Globus pallidus (tissue), 1 donor: ENCODE measurements at regions not wholly inside any gene's neighbourhood (a gene's known extent, or its start where the extent isn't known, plus 50 kb on each side); places are given as distances from the start of the nearest gene placed in this dataset.
"Not testable (repeated sequence)": the region's sequence is repeated elsewhere in the genome, so short reads cannot be mapped to it uniquely, and the experiment has no call there.

ENCODE experiments used
- DNase-seq: peaks from one replicate; pipeline ENCODE4 v3.0.0-alpha.2; 2015; ENCODE audit warnings: low spot score

DNA sequence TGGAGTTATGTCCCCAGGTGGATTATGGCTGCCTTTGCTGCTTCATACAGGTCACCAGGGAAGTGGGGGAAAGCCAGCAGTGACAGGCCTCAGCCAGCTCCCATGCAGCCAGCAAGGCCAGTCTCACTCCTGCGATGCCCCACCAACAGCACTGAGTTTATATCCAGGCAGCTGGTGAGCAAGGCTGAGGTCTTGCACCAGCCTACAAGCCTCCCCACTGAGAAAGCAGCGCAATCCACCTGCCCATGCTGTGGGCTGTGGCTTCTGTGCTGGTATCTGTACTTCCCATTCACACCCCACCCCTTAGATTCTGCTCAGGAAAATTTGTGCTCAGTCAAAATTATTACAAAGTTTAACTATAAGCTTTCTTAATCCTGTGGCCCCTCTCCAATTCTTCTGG, 153.5 kb downstream of the HHIP start:
- no peak for DNase-seq

DNA sequence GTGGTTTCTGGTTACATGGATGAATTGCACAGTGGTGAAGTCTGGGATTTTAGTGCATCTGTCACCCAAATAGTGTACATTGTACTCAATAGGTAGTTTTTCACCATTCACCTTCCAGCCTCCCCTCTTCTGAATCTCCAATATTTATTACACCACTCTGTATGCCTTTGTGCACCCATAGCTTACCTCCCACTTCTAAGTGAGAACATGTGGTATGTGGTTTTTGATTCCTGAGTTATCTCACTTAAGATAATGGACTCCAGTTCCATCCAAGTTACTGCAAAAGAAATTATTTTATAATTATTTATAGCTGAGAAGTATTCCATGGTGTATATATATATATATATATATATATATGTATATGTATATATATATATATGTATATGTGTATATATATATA, 155.8 kb downstream of the HHIP start:
- no peak for DNase-seq

GRCh38 chr4:144808034-144808433, 162.1 kb downstream of the HHIP start:
- no peak for DNase-seq

- DNase-seq, result no peak
Measured at GRCh38 chr4:144809056-144809640, 163.2 kb downstream of the HHIP start.

DNA sequence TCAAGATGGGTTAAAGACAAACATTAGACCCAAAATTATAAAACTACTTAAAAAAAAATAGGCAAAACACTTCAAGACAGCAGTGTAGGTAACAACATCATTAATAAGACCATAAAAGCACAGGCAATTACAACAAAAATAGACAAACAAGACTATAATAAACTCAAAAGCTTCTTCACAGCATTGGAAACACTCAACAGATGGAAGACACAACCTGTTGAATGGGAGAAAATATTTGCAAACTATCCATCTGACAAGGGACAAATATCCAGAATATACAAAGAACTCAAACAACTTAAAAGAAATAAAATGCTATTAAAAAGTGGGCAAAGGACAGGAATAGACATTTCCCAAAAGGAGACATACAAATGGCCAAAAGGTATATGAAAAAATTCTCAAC, 170.7 kb downstream of the HHIP start:
- DNase-seq, result no peak

- DNase-seq, result no peak
Measured at GRCh38 chr4:144817081-144817480, 171.1 kb downstream of the HHIP start.

- DNase-seq, result no peak
Measured at GRCh38 chr4:144818136-144818535, 172.2 kb downstream of the HHIP start.

- DNase-seq, result no peak
Measured at GRCh38 chr4:144819591-144819990, 173.6 kb downstream of the HHIP start.

DNA sequence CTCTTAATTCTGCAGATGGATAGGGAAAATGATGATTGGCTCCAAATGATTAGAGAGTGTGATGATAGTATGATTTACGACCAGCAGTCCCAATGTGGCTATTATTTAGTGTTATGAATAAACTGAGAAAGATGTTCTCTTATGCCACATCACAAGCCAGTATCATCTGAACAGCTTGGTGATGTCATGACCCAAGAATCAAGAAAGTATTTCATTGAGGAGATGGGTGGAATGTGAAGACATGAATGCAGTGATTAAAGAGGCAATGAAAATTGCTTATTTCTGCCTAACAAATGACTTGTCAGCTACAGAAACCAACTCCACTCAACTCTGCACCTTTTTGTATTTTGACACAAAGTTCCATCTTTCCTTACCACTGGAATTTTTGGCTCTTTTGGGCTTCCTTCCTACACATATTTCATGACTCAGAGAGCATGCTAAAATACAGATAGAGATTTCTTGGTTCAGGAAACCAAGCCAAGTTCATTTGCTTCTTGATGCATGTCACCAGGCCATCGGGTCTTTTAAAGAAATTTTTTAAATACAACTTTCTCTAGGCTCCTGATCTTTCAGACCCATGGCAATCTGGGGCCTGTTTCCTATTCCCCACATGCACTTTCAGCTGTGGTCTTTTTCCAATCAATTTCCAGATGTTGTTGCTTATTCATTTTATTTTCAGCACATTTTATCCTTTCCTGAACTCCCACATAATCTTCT, 174.2 kb downstream of the HHIP start:
- DNase-seq, result no peak

DNA sequence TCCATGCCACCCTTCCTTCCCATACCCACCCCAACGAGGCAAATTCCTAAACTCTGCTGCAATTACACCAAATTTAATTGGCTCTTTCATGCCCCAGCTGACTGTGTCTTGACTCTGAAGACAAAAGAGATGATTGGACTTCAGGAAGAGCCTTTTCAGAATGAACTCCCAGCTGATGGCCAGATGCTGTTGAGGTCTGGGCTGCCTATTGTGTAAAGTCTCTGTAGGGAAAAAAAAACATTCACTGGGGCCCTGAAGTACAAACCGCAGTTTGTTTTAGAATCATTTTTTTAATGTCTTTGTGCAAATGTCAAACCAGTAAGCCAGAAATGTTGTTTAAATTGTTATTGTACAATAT, 174.8 kb downstream of the HHIP start:
- no peak for DNase-seq

DNA sequence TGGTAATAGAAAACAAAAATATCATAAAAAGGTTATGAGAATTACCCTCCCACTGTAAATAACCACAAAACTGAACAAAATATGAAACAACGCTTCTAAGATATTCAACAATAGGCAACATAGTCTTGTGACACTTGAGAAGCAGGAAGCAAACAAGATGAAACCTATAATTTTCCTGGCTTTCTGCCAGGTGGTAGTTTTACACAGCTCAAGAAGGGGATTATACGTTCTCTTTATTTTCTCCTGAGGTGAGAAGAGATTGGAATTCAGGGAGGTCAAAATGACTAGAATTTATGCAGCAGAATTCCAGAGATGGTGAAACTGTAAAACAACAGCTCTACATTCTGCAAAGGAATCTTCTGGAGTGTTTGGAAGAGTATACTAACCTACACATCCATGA, 186.0 kb downstream of the HHIP start:
- no peak for DNase-seq

- DNase-seq, result no peak
Measured at GRCh38 chr4:144845411-144845810, 199.5 kb downstream of the HHIP start.

- DNase-seq, result no peak
Measured at GRCh38 chr4:144851948-144852347, 206.0 kb downstream of the HHIP start.

DNA sequence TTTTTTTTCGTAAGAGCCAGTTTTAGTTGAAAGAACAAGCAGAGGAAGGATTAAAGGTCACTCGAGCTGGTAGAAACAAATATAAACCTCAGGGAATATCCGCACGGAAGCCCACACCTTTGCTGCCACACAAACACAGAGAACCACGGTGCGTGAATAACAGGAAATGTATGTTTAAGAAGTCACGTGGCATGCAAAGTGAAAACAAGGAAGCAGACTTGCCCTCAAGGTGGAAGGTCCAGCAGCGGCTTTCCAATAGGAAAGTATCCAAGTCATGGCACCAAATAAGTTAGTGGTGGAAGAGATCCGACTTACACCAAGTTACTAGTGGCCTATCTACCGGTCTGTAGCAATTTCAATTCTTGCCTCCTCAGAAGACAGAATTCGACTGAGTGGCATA, 215.5 kb downstream of the HHIP start:
- no peak for DNase-seq

DNA sequence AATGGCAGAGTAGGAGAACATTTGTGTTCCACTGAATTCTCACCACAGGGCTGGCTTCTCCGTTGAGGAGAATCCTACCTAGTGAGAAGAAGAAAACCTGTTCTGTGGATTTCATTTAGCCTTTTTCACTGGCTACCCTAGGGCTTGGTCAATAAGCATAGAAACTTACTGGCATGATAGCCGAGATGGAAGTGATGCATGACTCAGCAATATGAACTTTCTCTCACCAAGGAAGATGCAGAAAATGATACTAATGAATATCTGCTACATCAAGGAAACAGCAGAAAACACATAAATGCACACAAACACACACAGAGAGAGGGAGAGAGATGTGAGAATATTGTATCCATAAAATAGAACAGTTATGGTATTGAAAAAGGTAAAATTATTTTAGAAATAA, 216.3 kb downstream of the HHIP start:
- no peak for DNase-seq

- DNase-seq, result not testable (repeated sequence)
Measured at GRCh38 chr4:144864891-144865290, 218.9 kb downstream of the HHIP start.

DNA sequence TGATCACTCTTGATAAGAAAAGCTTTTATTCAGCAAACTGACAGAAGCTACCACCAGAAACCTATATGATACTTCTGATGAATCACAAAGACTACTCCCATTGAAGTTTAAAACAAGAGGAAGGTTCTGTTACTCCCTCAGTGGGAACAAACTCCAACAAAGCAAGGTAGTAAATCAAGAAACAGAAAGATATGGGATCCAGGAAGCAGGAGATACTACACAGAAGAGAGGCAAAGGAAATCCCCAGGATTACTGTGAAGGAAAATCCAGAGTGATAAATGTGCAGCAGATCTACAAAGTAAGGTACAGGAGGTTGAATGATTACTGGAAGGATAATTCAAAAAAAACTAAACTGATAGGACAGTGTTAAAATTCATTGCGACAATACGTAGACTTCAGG, 222.4 kb downstream of the HHIP start:
- DNase-seq, result no peak

- DNase-seq, result no peak
Measured at GRCh38 chr4:144872508-144873225, 225.3 kb downstream of the ANAPC10 start.

- DNase-seq, result no peak
Measured at GRCh38 chr4:144873226-144873990, 224.6 kb downstream of the ANAPC10 start.

DNA sequence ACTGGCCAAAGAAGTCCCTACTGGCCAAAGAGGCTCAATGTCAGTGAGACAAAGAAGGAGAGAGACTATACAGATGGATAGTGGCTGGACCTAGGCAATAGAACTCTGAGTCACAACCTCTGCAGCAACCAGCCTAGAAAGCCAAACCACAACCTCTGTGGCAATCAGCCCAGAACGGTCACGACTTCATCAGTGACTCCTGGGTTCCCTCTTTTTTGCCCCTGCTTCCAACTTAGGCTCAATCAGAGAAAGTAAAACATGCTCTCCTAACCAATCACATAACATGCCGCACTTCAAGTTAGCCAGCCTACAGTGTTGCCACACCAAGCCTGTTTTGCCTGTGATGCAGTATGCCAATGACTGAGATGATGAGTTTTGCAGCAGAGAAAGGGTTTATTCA, 203.4 kb downstream of the ANAPC10 start:
- no peak for DNase-seq

GRCh38 chr4:144899393-144899792, 198.6 kb downstream of the ANAPC10 start:
- no peak for DNase-seq

- no peak for DNase-seq
Measured at GRCh38 chr4:144901141-144901540, 196.9 kb downstream of the ANAPC10 start.

- no peak for DNase-seq
Measured at GRCh38 chr4:144902614-144903013, 195.4 kb downstream of the ANAPC10 start.
